ENCODE measurements at regions not wholly inside any gene's neighbourhood (a gene's known extent, or its start where the extent isn't known, plus 50 kb on each side); places are given as distances from the start of the nearest gene placed in this dataset.
"Not testable (repeated sequence)": the region's sequence is repeated elsewhere in the genome, so short reads cannot be mapped to it uniquely, and the experiment has no call there.

DNA sequence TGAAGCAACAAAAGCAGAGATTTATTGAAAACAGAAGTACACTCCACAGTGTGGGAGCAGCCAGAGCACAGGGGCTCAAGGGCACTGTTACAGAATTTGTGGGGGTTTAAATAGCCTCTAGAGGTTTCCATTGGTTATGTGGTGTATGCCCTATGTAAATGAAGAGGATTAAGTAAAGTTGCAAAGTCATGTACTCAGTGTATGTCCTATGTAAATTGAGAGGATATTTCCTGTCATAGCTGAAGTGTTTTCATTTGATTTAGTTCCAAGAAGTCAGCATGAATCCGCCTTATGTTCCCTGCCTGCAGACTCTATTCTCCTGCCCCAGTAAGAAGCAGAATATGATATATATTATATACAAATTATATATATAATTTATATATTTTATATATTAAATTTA is 966.0 kb upstream of the COX7C start:
- Histone ChIP-seq H3K36me3 (no peaks in the 10 kb centered on the region), H3K4me1 (no peaks in the 10 kb centered on the region), H3K4me3 (no peak overlapping the region), H3K27me3 (no peaks in the 10 kb centered on the region), H3K9me3 (no peaks in the 10 kb centered on the region), H3K27ac (no peak overlapping the region)
- TF ChIP-seq, protein P1, sequence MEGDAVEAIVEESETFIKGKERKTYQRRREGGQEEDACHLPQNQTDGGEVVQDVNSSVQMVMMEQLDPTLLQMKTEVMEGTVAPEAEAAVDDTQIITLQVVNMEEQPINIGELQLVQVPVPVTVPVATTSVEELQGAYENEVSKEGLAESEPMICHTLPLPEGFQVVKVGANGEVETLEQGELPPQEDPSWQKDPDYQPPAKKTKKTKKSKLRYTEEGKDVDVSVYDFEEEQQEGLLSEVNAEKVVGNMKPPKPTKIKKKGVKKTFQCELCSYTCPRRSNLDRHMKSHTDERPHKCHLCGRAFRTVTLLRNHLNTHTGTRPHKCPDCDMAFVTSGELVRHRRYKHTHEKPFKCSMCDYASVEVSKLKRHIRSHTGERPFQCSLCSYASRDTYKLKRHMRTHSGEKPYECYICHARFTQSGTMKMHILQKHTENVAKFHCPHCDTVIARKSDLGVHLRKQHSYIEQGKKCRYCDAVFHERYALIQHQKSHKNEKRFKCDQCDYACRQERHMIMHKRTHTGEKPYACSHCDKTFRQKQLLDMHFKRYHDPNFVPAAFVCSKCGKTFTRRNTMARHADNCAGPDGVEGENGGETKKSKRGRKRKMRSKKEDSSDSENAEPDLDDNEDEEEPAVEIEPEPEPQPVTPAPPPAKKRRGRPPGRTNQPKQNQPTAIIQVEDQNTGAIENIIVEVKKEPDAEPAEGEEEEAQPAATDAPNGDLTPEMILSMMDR (IDR thresholded peaks at IDR 0.05): no peak
- DNase-seq: no peak
- ATAC-seq: no peak
- intact Hi-C loops (cut with DNase I): no loop called here

DNA sequence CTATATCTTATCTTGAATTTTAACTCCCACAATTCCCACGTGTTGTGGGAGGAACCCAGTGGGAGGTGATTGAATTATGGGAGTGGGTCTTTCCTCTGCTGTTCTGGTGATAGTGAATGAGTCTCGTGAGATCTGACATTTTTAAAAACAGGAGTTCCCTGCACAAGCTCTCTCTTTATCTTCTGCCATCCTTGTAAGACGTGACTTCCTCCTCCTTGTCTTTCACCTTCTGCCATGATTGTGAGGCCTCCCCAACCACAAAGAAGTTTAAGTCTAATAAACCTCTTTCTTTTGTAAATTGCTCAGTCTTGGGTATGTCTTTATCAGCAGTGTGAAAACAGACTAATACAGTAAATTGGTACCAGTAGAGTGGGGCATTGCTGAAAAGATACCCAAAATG is 963.6 kb upstream of the COX7C start:
- not testable (repeated sequence) for H3K36me3 ChIP-seq, H3K27me3 ChIP-seq, H3K9me3 ChIP-seq

DNA sequence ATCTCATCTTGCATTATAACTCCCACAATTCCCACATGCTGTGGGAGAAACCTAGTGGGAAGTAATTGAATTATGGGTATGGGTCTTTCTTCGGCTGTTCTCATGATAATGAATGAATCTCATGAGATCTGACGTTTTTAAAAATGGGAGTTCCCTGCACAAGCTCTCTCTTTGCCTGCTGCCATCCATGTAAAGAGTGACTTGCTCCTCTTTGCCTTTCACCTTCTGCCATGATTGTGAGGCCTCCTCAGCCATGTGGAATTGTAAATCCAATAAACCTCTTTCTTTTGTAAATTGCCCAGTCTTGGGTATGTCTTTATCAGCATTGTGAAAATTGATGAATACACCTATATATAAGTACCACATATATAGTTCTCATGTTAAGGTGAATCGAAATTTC is 961.7 kb upstream of the COX7C start:
- Histone ChIP-seq H3K4me1 (no peaks in the 10 kb centered on the region), H3K4me3 (no peak overlapping the region), H3K27me3 (no peaks in the 10 kb centered on the region), H3K36me3 (no peaks in the 10 kb centered on the region), H3K27ac (no peak overlapping the region), H3K9me3 (no peaks in the 10 kb centered on the region)
- intact Hi-C loops (cut with DNase I): no loop called here
- TF ChIP-seq, protein P1 (IDR thresholded peaks at IDR 0.05): no peak
- ATAC-seq (no peak), DNase-seq (no peak)

More for the DNA sequence above, 963.6 kb upstream of the COX7C start:
- intact Hi-C loops (cut with DNase I); H3K4me1 ChIP-seq; H3K4me3 ChIP-seq; H3K27ac ChIP-seq; ATAC-seq; DNase-seq: not testable (repeated sequence)

DNA sequence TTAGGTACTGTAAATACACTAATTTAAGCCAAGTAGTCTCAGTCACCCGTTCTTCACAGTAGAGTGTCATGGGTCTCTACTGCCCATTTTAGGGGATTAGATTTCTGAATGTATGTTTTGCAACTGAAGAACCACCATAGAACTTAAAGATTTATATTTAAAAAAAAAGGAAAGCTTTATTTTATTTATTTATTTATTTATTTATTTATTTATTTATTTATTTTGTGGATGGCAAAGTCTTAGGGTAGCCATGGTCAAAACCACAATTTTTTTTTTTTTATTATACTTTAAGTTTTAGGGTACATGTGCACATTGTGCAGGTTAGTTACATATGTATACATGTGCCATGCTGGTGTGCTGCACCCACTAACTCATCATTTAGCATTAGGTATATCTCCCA is 960.4 kb upstream of the COX7C start:
- intact Hi-C loops (cut with DNase I); H3K4me1 ChIP-seq; H3K36me3 ChIP-seq; H3K27ac ChIP-seq; DNase-seq; H3K9me3 ChIP-seq; H3K4me3 ChIP-seq; ATAC-seq; H3K27me3 ChIP-seq: not testable (repeated sequence)

DNA sequence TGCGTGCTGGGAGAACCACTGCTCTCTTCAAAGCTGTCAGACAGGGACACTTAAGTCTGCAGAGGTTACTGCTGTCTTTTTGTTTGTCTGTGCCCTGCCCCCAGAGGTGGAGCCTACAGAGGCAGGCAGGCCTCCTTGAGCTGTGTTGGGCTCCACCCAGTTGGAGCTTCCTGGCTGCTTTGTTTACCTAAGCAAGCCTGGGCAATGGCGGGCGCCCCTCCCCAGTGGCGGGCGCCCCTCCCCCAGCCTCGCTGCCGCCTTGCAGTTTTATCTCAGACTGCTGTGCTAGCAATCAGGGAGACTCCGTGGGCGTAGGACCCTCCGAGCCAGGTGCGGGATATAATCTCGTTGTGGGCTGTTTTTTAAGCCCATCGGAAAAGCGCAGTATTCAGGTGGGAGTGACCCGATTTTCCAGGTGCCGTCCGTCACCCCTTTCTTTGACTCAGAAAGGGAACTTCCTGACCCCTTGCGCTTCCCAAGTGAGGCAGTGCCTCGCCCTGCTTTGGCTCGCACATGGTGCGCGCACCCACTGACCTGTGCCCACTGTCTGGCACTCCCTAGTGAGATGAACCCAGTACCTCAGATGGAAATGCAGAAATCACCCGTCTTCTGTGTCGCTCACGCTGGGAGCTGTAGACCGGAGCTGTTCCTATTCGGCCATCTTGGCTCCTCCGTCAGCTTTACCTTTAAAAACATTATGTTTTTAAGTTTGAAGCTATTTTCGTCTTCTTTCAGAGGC is 954.6 kb upstream of the COX7C start:
- DNase-seq; H3K27me3 ChIP-seq; H3K36me3 ChIP-seq; ATAC-seq; H3K27ac ChIP-seq; H3K4me1 ChIP-seq; H3K4me3 ChIP-seq; H3K9me3 ChIP-seq; intact Hi-C loops (cut with DNase I): not testable (repeated sequence)

DNA sequence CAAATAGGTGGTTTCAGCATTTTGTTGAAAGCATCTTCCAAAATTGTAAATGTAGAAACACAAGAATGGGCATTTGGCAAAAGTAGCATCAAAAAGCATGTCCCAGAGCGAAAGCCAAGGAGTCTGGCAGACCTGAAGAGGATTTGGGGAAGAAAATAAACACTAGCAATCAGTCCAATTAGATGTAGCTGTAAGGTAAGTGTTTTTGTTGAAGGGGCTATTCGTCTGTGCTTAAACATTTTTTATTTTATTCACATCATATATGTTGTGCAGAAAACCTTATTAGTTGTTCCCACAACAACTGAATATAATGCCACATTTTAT is 954.1 kb upstream of the COX7C start:
- no peaks in the 10 kb centered on the region for H3K36me3 ChIP-seq
- TF ChIP-seq, protein P1 (IDR thresholded peaks at IDR 0.05): no peak
- no peaks in the 10 kb centered on the region for H3K27me3 ChIP-seq
- no peak for ATAC-seq
- no peaks in the 10 kb centered on the region for H3K4me1 ChIP-seq
- no peak for DNase-seq
- intact Hi-C loops (cut with DNase I): no loop called here
- no peak overlapping the region for H3K4me3 ChIP-seq
- no peaks in the 10 kb centered on the region for H3K9me3 ChIP-seq
- H3K27ac ChIP-seq: no peak overlapping the region

DNA sequence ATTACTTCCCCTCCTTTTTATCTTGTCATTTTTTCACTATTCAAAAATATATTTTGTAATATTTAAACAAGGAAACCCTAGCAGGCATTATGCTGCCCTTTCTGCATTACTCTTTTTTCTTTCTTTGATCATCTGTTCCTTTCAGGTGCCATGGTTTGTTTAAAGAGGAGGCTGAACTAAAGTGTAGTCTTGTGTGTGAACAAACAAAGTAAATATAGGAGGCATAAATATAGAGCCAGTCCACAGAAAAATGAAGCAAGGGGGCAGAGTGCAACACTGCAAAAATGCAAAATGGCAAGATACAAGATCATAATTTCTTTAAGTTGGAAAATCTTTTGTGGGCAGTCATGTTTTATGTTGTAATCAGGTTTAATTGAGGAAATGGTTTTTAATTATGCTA is 947.3 kb upstream of the COX7C start:
- Histone ChIP-seq H3K36me3 (no peaks in the 10 kb centered on the region), H3K4me1 (no peaks in the 10 kb centered on the region), H3K9me3 (no peaks in the 10 kb centered on the region), H3K27me3 (no peaks in the 10 kb centered on the region), H3K4me3 (no peak overlapping the region), H3K27ac (no peak overlapping the region)
- intact Hi-C loops (cut with DNase I): no loop called here
- ATAC-seq: no peak
- TF ChIP-seq, protein P1 (IDR thresholded peaks at IDR 0.05): no peak
- DNase-seq: no peak
